Mesothelial cell of epicardium (in vitro differentiated cells): ENCODE measurements at regions not wholly inside any gene's neighbourhood (a gene's known extent, or its start where the extent isn't known, plus 50 kb on each side); places are given as distances from the start of the nearest gene placed in this dataset.

Experiments
- DNase-seq, 2 experiments: peaks; one replicate each; pipeline ENCODE4 v3.0.0; 2021; ENCODE audit warnings: low spot score in 2 of 2; ENCODE audit not compliant: unreplicated experiment in 2 of 2
- H3K27ac Mint-ChIP-seq: 2 replicates; pipeline ENCODE4 v1.8.0; 2021; ENCODE audit warnings: mixed read lengths
- H3K27me3 Mint-ChIP-seq: 2 replicates; pipeline ENCODE4 v1.8.0; 2021; ENCODE audit warnings: low read depth, mixed read lengths
- H3K36me3 Mint-ChIP-seq: 2 replicates; pipeline ENCODE4 v1.8.0; 2021; ENCODE audit warnings: mixed read lengths
- H3K4me1 Mint-ChIP-seq: 2 replicates; pipeline ENCODE4 v1.8.0; 2021; ENCODE audit warnings: mixed read lengths
- H3K4me3 Mint-ChIP-seq: 2 replicates; pipeline ENCODE4 v1.8.0; 2021; ENCODE audit warnings: mild to moderate bottlenecking, moderate library complexity, mixed read lengths
- H3K9me3 Mint-ChIP-seq: 2 replicates; pipeline ENCODE4 v1.8.0; 2021; ENCODE audit warnings: mixed read lengths
- TF ChIP-seq, protein P1 (sequence below): fragments of 200-600 bp; sonication (generic); IDR thresholded peaks from one replicate; pipeline ENCODE4 v1.5.0; 2021; ENCODE audit warnings: antibody characterized with exemption; ENCODE audit not compliant: unreplicated experiment

DNA sequence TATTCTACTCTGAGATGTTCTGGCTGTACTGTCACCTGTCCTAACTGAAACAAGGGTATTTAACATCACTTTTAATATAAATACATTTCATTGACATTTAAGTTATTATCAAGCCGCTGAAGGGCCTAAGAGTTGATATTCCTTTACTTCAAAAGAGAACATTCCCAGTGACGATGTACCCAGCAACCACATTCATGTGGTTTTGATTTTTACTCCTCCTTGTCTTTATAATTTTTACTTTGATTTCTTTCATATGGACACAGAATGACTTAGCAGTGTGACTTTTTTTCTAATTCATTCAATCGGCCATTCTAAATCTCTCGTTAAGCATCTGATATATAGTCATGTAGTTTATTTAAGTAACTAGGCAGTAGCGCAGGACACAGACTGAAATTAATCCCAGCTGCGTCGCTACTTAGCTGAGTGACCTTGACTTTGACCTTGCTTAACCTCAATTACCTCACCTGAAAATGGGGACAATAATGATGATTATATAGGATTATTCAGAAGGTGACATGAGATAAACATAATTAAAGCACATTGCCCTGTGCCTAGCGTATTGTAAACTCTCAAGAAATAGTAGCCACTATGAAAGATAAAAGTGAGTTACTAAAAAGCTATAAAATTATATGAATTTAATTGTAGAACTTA is 476.6 kb downstream of the SETD4 start:
- H3K36me3 Mint-ChIP-seq = no peaks in the 10 kb centered on the region
- no peak overlapping the region for H3K4me3 Mint-ChIP-seq
- H3K27me3 Mint-ChIP-seq = peaks cover 24% of the 10 kb centered on the region
- H3K27ac Mint-ChIP-seq = no peak overlapping the region
- DNase-seq = no peak
- H3K9me3 Mint-ChIP-seq = no peaks in the 10 kb centered on the region
- peaks cover 4% of the 10 kb centered on the region for H3K4me1 Mint-ChIP-seq
- TF ChIP-seq, protein P1, sequence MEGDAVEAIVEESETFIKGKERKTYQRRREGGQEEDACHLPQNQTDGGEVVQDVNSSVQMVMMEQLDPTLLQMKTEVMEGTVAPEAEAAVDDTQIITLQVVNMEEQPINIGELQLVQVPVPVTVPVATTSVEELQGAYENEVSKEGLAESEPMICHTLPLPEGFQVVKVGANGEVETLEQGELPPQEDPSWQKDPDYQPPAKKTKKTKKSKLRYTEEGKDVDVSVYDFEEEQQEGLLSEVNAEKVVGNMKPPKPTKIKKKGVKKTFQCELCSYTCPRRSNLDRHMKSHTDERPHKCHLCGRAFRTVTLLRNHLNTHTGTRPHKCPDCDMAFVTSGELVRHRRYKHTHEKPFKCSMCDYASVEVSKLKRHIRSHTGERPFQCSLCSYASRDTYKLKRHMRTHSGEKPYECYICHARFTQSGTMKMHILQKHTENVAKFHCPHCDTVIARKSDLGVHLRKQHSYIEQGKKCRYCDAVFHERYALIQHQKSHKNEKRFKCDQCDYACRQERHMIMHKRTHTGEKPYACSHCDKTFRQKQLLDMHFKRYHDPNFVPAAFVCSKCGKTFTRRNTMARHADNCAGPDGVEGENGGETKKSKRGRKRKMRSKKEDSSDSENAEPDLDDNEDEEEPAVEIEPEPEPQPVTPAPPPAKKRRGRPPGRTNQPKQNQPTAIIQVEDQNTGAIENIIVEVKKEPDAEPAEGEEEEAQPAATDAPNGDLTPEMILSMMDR = no peak

DNA sequence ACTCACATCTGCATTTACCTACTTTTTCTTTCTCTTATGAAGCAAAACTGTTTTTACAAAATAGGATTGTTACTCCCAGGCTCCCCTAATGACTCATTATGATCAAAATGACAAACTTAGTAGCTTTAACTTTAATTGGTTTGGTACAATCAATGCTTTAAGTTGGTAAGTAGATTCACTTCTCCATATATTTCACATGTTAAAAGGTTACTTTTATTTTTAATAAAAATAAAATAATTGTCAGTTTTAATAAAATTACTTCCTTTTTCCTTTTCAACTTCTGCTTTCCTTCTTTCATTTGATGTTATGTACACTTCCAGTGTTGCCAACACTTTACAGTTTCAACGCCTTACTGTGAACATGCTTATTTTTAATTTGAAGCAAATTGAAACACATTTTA is 477.6 kb downstream of the SETD4 start:
- H3K4me3 Mint-ChIP-seq = no peak overlapping the region
- no peak for DNase-seq
- H3K36me3 Mint-ChIP-seq = no peaks in the 10 kb centered on the region
- H3K27ac Mint-ChIP-seq = no peak overlapping the region
- TF ChIP-seq, protein P1 = no peak
- peaks cover 4% of the 10 kb centered on the region for H3K4me1 Mint-ChIP-seq
- H3K27me3 Mint-ChIP-seq = peaks cover 18% of the 10 kb centered on the region
- no peaks in the 10 kb centered on the region for H3K9me3 Mint-ChIP-seq

DNA sequence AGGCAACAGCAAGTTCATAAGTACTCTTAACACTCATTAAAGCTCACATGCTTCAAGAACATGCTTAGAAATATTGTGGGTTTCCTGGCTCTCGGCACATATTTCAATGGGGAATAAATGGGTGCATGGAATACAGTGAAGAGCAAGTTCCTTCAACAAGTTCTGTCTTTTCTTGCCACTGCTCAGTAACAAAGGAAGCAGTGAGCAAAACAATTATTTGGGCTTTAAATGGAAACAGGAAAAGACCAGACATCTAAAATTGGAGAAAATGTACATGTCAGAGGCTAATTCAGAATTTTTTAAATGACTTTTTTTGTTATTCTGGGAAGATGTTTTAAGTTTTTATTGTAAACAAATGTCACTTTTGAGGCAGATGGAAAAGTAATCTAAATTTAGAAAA is 478.7 kb downstream of the SETD4 start:
- H3K4me1 Mint-ChIP-seq = peaks cover 4% of the 10 kb centered on the region
- peaks cover 10% of the 10 kb centered on the region for H3K27me3 Mint-ChIP-seq
- H3K4me3 Mint-ChIP-seq = no peak overlapping the region
- no peaks in the 10 kb centered on the region for H3K36me3 Mint-ChIP-seq
- no peak for DNase-seq
- H3K9me3 Mint-ChIP-seq = no peaks in the 10 kb centered on the region
- TF ChIP-seq, protein P1 = no peak
- no peak overlapping the region for H3K27ac Mint-ChIP-seq

DNA sequence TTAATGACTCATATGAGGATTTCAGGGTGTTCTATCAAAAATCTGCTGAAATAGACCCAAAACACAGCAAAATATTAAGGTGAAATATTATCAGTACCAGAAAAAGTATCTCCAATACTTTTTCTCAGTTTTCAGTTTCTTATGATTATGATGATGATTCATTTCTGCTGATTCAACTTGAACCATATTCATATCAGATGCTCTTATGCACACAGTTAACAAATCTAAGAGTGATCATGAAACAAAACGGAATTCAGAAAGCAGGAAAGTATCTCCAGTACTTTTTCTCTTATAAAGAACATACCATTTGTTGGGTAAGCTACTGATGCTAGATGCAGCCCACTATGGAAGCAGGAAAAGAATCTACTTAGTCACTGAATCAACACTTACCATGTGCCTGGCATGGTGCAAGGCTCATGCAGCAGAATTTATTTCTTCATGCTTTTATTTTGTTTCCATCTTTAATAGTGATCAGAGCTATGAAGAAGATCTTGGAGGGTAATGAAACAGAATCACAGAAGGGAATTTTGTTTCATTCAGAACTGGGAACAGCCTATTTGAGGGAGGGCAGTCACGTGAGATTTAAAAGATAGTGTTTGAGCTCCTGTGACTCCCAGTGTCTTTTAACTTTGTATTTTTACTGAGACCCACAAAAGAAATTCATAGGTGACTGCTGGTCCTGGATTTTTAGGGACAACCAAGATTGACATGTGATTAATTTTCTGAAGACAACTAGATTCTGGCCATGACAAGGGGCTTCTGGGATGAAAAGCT is 480.6 kb downstream of the SETD4 start:
- Mint-ChIP-seq H3K36me3 (no peaks in the 10 kb centered on the region), H3K27ac (no peak overlapping the region), H3K27me3 (peaks cover 10% of the 10 kb centered on the region), H3K9me3 (no peaks in the 10 kb centered on the region), H3K4me3 (no peak overlapping the region), H3K4me1 (peaks cover 2% of the 10 kb centered on the region)
- TF ChIP-seq, protein P1 = no peak
- no peak for DNase-seq

DNA sequence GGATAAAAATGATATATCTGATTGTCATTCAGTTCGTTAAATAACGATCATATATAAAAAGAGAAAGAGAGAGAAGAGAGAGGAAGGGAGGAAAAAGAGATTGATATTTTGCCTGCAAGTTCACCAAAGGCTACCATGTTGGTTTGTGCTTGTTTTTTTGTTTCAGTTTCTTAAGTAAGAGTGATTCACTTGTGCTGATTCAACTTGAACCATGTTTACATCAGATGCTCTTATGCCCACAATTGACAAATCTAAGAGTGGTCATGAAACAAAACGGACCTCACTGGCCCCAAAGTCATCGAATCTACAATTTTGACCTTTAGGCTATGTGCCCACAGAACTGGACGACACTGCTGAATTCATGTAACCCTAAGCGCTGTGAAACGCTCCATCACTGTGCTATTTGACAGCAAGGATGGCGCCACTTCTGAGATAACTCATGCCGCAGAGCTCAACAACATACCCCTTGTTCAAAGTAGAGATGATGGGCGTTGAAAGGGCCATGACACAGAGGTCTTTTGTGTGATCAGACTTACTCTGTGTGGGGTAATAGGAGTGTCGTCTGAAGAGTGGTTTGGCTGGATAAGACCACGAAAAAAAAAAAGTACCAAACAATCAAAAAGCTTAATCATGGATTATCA is 481.4 kb downstream of the SETD4 start:
- Mint-ChIP-seq H3K27me3 (peaks cover 10% of the 10 kb centered on the region), H3K4me3 (no peak overlapping the region), H3K9me3 (no peaks in the 10 kb centered on the region), H3K4me1 (peaks cover 2% of the 10 kb centered on the region), H3K36me3 (no peaks in the 10 kb centered on the region), H3K27ac (no peak overlapping the region)
- TF ChIP-seq, protein P1 = no peak
- DNase-seq = no peak
